ENCODE measurements at regions not wholly inside any gene's neighbourhood (a gene's known extent, or its start where the extent isn't known, plus 50 kb on each side); places are given as distances from the start of the nearest gene placed in this dataset.

DNA sequence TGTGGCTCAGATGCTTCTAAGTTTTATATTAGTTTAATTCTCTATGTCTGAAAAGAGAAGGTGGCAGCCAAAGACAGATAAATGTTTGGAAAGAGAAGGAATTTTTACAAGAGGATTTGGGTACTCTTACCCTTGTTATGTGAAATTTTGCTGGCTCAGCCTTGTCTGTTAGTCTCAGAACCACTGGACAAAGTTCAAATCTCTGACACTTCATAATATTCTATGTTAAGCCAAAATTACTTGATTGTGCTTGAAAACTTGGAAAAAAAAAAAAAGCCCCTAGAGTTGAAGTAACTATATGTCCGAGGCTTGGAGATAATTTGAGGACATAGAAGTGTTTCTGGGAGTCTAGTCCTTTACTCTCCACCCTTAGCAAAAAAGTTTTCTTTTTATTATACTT lies 1079.3 kb upstream of the LRRTM3 start:
- no peak for DNase-seq (ENCODE audit: low read depth in 2 of 2)

DNA sequence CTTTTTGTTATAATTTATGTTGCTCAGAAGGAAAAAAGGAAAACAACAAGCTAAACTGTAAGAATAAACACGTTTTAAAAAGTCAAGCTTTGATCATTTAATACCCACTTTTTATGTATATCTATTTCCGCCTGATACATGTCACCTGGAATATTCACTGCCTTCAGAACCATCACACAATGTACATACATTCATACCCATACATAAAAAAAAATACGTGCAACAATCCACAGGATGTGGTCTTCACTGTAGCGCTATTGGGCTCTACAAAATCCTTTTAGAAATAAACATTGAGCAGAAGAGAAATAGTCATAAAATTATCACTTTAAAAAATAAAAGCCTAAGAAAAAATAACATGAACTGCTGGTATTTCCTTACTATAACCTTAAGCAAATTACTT lies 1078.9 kb upstream of the LRRTM3 start:
- no peak for DNase-seq (ENCODE audit: low read depth in 2 of 2)

DNA sequence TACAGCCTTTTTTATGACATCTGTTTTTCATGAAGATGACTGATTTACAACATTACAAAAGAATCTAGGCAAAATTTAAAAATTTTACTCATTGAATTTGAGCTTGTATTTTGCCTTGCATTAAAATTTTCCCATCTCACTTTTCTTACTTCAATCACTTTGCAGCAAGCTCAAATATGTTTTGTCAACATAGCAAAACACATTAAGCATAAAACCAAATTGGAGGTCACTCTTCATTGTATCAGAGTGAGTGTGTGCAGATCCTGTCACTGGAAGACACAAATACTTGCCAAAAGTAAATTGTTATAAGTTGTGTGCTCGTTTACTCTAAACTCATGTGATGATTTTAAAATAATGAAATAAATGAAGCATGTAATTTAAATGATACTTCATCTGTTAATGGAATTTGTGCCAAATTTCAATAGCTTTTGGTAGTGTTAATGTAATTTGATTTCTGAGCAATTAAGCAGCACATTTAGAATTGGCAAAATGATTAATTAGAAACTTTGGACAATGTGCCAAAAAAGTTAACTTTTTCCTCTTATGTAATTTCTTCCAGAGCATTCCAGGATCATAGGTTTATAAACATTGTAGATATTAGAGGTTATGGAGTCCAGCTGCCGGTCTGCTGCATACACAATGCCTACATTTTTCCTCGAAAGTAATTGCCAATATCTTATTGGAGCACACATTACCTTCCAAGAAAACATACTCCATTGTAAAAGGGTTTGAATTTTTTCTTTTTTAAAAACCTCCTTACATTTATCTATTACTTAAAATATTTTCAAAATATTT lies 1078.2 kb upstream of the LRRTM3 start:
- DNase-seq (ENCODE audit: low read depth in 2 of 2) = no peak

GRCh38 chr10:65858841-65859240 lies 1067.0 kb upstream of the LRRTM3 start:
- DNase-seq (ENCODE audit: low read depth in 2 of 2) = no peak

GRCh38 chr10:65861249-65861648 lies 1064.6 kb upstream of the LRRTM3 start:
- no peak for DNase-seq (ENCODE audit: low read depth in 2 of 2)

Data from stimulated activated CD8-positive, alpha-beta memory T cell treated with anti-CD3 and anti-CD28 coated beads, Interleukin-7, amount 100 ng/mL, for 1 hour (primary cell).